NT2/D1 (cell line): ENCODE measurements at regions not wholly inside any gene's neighbourhood (a gene's known extent, or its start where the extent isn't known, plus 50 kb on each side); places are given as distances from the start of the nearest gene placed in this dataset.

Source experiments
- DNase-seq: peaks from one replicate; pipeline ENCODE4 v3.0.0-alpha.2; 2011; ENCODE audit warnings: low read depth, low spot score
- H3K27me3 ChIP-seq: 2 replicates; pipeline ENCODE4 v1.6.0; 2011; ENCODE audit warnings: mild to moderate bottlenecking; ENCODE audit not compliant: insufficient read length, insufficient read depth
- H3K36me3 ChIP-seq: 2 replicates; pipeline ENCODE4 v1.6.1; 2011; ENCODE audit warnings: mild to moderate bottlenecking, low read length, mixed read lengths; ENCODE audit not compliant: insufficient read depth, insufficient read length
- H3K4me1 ChIP-seq: 2 replicates; pipeline ENCODE4 v1.5.1; 2011; ENCODE audit not compliant: insufficient read depth, insufficient read length
- H3K4me3 ChIP-seq: 2 replicates; pipeline ENCODE4 v1.5.1; 2011; ENCODE audit warnings: low read depth; ENCODE audit not compliant: insufficient read length
- H3K9ac ChIP-seq: 2 replicates; pipeline ENCODE4 v1.6.0; 2011; ENCODE audit warnings: low read depth; ENCODE audit not compliant: insufficient read length
- H3K9me3 ChIP-seq: 2 replicates; pipeline ENCODE4 v1.5.1; 2011; ENCODE audit warnings: mild to moderate bottlenecking, low read length; ENCODE audit not compliant: insufficient read depth
- SUZ12 ChIP-seq: IDR thresholded peaks from 2 replicates; pipeline ENCODE4 v1.6.1; 2011; ENCODE audit not compliant: insufficient read length, insufficient read depth; ENCODE audit errors: extremely low read depth
- YY1 ChIP-seq: IDR thresholded peaks from 2 replicates; pipeline ENCODE4 v1.6.1; 2011; ENCODE audit not compliant: insufficient read length, insufficient read depth
- ZNF274 ChIP-seq: IDR thresholded peaks from 2 replicates; pipeline ENCODE4 v1.6.1; 2011; ENCODE audit warnings: mild to moderate bottlenecking, low read depth, low read length

DNA sequence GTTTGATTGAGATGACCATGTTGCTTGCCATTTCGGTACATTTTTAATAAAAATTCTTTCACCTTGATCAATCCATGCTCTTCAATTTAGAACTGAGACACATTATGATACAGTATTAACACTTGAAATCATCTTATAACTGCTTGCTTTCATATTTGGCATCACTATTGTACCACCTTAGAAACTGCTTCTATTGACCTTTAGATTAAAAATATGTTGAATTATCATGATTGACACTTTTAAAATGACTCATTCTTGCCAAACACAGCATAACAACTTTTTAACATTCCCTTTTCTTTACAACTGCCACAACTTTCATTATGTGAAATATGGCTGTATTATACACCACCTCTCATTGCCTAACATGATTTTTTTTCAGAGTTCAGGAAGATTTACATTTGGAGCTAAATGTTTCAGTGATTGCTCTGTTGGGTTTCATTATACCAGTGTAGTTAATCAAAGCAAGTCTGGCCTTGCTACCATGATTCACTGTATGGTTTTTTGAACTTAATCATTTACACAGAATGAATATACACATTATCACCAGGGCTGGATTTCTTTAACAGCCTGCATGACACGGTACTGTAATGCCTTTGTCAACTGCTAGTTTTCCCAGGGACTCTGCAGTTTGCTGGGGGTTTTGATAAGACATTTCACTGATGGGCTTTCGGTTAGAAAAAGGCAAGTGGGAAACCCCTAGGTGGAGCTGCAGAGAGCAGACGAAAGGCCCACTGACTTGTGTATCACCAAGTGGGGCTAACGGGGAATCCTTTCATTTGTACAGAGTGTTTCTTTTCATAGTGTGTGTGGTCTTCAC is 93.6 kb upstream of the TLE4 start:
- Histone ChIP-seq H3K4me1 (no peaks in the 10 kb centered on the region), H3K36me3 (no peaks in the 10 kb centered on the region), H3K4me3 (no peak overlapping the region), H3K9ac (no peak overlapping the region), H3K27me3 (no peaks in the 10 kb centered on the region), H3K9me3 (no peaks in the 10 kb centered on the region; the same call in 1 of the 2 replicates)
- DNase-seq = peak; percentile 25
- TF ChIP-seq ZNF274 (no peak), YY1 (no peak), SUZ12 (no peak)

DNA sequence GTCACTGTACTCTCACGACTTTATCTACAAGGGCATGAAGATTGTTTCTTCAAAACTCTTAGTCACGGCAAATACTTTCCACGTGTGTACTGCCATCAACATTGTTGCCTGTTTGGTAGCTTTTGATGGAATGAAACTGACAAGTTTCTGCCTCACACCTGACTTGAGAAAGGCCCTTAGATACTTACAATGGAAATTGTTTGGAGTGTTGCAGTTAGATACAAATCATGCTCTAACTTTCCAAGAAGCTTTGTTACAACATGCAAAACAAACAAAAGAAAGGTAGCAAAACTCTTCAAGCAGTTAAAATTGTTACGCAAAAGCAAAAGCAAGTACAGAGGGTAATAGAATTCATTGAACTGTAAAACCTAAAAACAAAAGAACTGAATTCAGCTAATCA is 91.1 kb upstream of the TLE4 start:
- H3K9me3 ChIP-seq = no peaks in the 10 kb centered on the region
- TF ChIP-seq ZNF274 (no peak), SUZ12 (no peak), YY1 (no peak)
- no peaks in the 10 kb centered on the region for H3K36me3 ChIP-seq
- no peaks in the 10 kb centered on the region for H3K4me1 ChIP-seq
- no peak overlapping the region for H3K4me3 ChIP-seq
- H3K27me3 ChIP-seq = no peaks in the 10 kb centered on the region
- no peak overlapping the region for H3K9ac ChIP-seq
- no peak for DNase-seq

DNA sequence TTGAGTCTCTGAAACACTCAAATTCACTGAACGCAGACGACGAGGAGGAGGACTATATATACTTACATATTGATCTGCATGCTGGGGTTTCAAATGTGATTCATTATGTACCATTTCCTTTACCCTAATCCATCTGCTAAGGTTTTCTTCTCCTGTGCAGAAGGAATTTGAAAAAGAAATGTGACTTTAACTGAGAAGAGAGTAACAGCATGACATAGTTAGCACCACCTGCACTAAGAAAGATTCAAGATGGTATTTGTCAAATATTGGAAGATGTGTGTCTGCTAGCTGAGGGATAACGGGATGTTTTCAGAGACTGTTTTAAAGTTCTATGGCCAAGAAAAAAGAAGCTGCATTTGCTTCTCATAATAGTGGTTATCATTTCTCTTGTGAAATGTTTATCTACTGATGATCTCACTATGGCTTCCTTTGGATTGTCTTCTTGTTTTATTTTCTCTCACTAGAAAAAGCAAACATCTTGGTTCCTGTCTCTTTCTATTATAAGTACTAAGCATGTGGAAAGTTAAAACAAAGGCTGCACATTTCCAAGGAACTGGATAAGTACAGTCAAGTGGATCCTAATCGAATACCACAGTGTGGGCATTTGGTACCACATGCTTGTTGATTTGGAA is 89.8 kb upstream of the TLE4 start:
- H3K4me1 ChIP-seq = no peaks in the 10 kb centered on the region
- TF ChIP-seq YY1 (no peak), ZNF274 (no peak), SUZ12 (no peak)
- no peak for DNase-seq
- H3K36me3 ChIP-seq = no peaks in the 10 kb centered on the region
- H3K9ac ChIP-seq = no peak overlapping the region
- H3K4me3 ChIP-seq = no peak overlapping the region
- H3K9me3 ChIP-seq = no peaks in the 10 kb centered on the region
- no peaks in the 10 kb centered on the region for H3K27me3 ChIP-seq

DNA sequence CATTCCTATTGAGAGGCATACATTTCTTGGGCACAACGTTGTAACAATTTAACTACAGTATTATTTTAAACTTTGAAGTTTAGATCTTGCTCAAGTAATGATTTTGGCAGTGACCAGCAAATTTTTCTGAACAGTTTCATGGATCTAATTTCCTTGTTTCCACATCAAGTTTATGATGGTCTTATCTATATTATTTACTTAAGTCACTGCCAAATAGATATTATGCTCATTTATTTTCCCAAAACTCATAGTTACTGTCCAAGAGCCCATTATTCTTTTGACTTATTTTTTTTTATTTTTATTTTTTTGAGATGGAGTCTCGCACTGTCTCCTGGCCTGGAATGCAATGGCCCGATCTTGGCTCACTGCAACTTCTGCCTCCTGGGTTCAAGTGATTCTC is 86.5 kb upstream of the TLE4 start:
- Histone ChIP-seq H3K4me3 (no peak overlapping the region), H3K9ac (no peak overlapping the region), H3K36me3 (no peaks in the 10 kb centered on the region), H3K27me3 (no peaks in the 10 kb centered on the region), H3K9me3 (no peaks in the 10 kb centered on the region), H3K4me1 (no peaks in the 10 kb centered on the region)
- TF ChIP-seq SUZ12 (no peak), YY1 (no peak), ZNF274 (no peak)
- no peak for DNase-seq

DNA sequence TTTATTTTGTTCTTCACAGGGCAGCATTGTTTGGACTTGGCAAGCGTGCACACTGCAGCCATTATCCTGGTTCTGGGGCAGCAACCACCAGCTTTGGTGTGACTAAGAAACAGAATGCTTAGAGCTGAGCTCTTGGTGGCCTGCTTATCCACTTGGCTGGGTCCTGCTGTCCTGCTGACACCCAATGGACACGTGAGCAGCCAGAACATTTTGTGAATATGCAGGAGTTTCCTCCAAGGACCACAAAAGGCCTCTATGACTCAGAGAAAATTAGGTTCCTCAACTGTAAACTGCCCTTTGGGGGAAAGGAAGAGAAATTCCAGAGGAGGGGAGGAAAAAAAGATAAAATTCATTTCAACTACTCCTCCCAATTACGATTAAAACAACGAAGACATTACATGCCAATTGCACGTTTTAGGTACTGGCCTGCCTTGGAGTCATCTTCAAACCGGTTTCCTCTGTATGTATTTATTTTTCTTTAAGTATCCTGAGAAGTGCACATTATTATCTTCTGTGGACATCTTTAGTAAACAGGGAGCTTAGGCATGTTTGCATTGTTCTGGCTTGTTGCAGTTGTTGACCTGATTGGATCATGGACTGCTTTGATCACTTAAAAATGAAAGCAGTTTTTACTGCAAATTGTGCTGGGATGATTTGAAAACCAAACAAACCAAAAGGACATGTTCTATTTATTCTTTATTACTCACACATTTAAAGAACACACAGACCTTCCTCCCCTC is 82.3 kb upstream of the TLE4 start:
- Histone ChIP-seq H3K27me3 (no peaks in the 10 kb centered on the region), H3K9ac (no peak overlapping the region), H3K9me3 (0 out of 2 replicates have a peak, but pooled peaks cover 9% of the 10 kb centered on the region), H3K36me3 (no peaks in the 10 kb centered on the region), H3K4me1 (no peaks in the 10 kb centered on the region), H3K4me3 (no peak overlapping the region)
- DNase-seq = peak; percentile 36
- TF ChIP-seq ZNF274 = no peak
- no peak for TF ChIP-seq SUZ12
- TF ChIP-seq YY1 = no peak

DNA sequence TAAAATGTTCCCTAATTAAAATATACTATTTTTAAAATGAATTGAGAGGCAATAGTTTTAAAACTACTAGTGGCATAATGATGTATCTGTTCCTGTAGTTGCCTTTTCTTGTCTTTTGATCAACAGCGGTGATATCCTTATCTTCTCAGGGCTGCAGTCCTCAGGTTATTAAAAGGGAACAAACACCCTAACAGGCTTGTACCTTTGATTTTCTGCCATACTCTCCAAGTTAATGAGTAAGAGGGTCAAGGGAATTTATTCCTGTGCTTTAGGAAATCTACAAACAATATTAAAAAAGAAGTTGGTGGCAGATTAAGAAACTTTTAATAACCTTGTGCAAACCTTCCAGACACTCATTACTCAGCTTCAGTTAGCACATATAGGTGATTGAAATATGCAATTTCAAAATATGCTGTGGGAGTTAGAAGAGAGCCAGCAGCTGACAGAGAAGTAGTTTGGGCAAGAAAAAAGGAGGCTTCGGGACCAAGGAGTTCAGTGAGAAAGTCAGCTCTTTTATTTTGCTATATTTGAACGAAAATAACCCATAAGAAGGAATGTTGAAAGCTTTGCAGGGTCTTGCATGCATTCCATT is 81.0 kb upstream of the TLE4 start:
- H3K4me3 ChIP-seq = no peak overlapping the region
- DNase-seq = no peak
- H3K9me3 ChIP-seq = 0 out of 2 replicates have a peak, but pooled peaks cover 9% of the 10 kb centered on the region
- no peak for TF ChIP-seq SUZ12
- no peak for TF ChIP-seq YY1
- TF ChIP-seq ZNF274 = no peak
- H3K4me1 ChIP-seq = no peaks in the 10 kb centered on the region
- H3K27me3 ChIP-seq = no peaks in the 10 kb centered on the region
- no peak overlapping the region for H3K9ac ChIP-seq
- H3K36me3 ChIP-seq = no peaks in the 10 kb centered on the region
